ENCODE measurements at regions not wholly inside any gene's neighbourhood (a gene's known extent, or its start where the extent isn't known, plus 50 kb on each side); places are given as distances from the start of the nearest gene placed in this dataset.

DNA sequence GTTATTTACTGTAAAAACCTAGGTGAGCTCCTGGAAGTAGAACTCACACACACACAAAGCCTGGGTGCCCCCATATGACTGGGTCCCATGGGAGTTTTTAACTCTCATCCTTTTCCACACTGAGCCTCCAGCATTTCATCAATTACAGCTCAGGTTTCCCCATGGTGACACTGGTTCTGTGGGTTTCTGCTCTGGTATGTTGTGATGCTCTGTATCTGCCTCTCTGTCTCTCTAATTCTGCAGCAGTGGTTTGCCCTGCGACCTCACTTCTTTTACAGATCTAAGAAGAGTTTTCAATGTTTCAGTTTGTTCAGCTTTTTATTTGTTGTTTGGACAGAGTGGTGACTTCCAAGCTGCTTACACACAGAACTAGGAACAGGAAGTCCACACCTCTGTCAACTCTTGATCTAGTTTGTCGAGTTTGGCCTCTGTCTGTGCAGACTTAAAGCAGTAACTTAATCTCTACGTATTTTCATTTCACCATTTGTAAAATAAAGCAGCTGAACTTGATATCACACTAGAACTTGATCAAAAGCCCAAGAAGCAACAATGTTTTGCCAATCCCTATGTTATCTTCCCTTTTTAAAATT, 554.3 kb downstream of the EPHA7 start:
- Histone ChIP-seq H3K79me2 (no peaks in the 10 kb centered on the region), H3K9me3 (ENCODE audit: low read depth) (no peaks in the 10 kb centered on the region), H3K27ac (no peak overlapping the region), H3K4me3 (no peak overlapping the region), H3K9me2 (replicated peaks; ENCODE audit: insufficient read depth) (no peaks in the 10 kb centered on the region), H2AFZ (no peak overlapping the region), H3K36me3 (replicated peaks; ENCODE audit: insufficient read depth, low read depth) (no peaks in the 10 kb centered on the region), H3K27me3 (no peaks in the 10 kb centered on the region), H4K20me1 (ENCODE audit: insufficient read depth, poor library complexity, severe bottlenecking) (no peaks in the 10 kb centered on the region), H3K4me2 (no peak overlapping the region), H3K4me1 (ENCODE audit: insufficient read depth) (no peaks in the 10 kb centered on the region)
- TF ChIP-seq EZH2 (IDR thresholded peaks at IDR 0.05; ENCODE audit: borderline replicate concordance) (no peak), CTCF (IDR thresholded peaks at IDR 0.05; ENCODE audit: poor library complexity) (no peak), EZH2phosphoT487 (IDR thresholded peaks at IDR 0.05; ENCODE audit: low read depth, severe bottlenecking, unreplicated experiment) (no peak)
- WGBS (ENCODE audit: low lambda C conversion rate, missing lambda C conversion rate): 64% methylated on average over 3 of the region's 3 CpGs
- no peak for DNase-seq (ENCODE audit: low spot score)

DNA sequence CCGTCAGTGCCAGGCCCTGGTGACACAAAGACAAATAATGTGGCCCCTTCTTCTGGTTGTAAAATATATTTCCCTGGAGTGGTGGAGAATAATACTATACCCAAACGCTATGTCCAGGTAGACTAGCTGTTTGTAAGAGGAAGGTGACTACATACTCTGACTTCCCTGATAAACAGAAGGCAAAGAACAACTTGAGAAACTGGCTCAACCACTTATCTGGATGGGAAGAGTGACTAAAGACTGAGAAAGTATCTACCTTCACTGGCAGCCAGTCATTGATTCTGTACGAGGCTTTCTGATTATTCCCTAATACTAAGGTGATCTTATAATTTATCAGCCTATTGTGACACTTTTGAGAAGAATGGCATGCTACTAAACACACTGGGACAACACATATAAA, 569.7 kb downstream of the EPHA7 start:
- no peak overlapping the region for H2AFZ ChIP-seq
- H3K27ac ChIP-seq: no peak overlapping the region
- no peaks in the 10 kb centered on the region for H3K4me1 ChIP-seq (ENCODE audit: insufficient read depth)
- no peak overlapping the region for H3K4me2 ChIP-seq
- H3K9me2 ChIP-seq (replicated peaks; ENCODE audit: insufficient read depth): no peaks in the 10 kb centered on the region
- H3K27me3 ChIP-seq: no peaks in the 10 kb centered on the region
- no peaks in the 10 kb centered on the region for H3K79me2 ChIP-seq
- H3K36me3 ChIP-seq (replicated peaks; ENCODE audit: insufficient read depth, low read depth): no peaks in the 10 kb centered on the region
- no peaks in the 10 kb centered on the region for H3K9me3 ChIP-seq (ENCODE audit: low read depth)
- 69% methylated on average over 3 of the region's 3 CpGs for WGBS (ENCODE audit: low lambda C conversion rate, missing lambda C conversion rate)
- no peaks in the 10 kb centered on the region for H4K20me1 ChIP-seq (ENCODE audit: insufficient read depth, poor library complexity, severe bottlenecking)
- TF ChIP-seq CTCF (IDR thresholded peaks at IDR 0.05; ENCODE audit: poor library complexity) (no peak), EZH2phosphoT487 (IDR thresholded peaks at IDR 0.05; ENCODE audit: low read depth, severe bottlenecking, unreplicated experiment) (no peak)
- H3K4me3 ChIP-seq: no peak overlapping the region
- DNase-seq (ENCODE audit: low spot score): peak; percentile 9

GRCh38 chr6:92848901-92849300, 570.5 kb downstream of the EPHA7 start:
- Histone ChIP-seq H4K20me1 (ENCODE audit: insufficient read depth, poor library complexity, severe bottlenecking) (no peaks in the 10 kb centered on the region), H3K79me2 (no peaks in the 10 kb centered on the region), H3K4me3 (no peak overlapping the region), H2AFZ (no peak overlapping the region), H3K4me2 (no peak overlapping the region), H3K4me1 (ENCODE audit: insufficient read depth) (no peaks in the 10 kb centered on the region), H3K36me3 (replicated peaks; ENCODE audit: insufficient read depth, low read depth) (no peaks in the 10 kb centered on the region), H3K27ac (no peak overlapping the region), H3K27me3 (no peaks in the 10 kb centered on the region), H3K9me2 (replicated peaks; ENCODE audit: insufficient read depth) (no peaks in the 10 kb centered on the region), H3K9me3 (ENCODE audit: low read depth) (no peaks in the 10 kb centered on the region)
- TF ChIP-seq EZH2phosphoT487 (IDR thresholded peaks at IDR 0.05; ENCODE audit: low read depth, severe bottlenecking, unreplicated experiment): no peak
- TF ChIP-seq CTCF (IDR thresholded peaks at IDR 0.05; ENCODE audit: poor library complexity): no peak
- TF ChIP-seq EZH2 (IDR thresholded peaks at IDR 0.05; ENCODE audit: borderline replicate concordance): no peak
- DNase-seq (ENCODE audit: low spot score): no peak

DNA sequence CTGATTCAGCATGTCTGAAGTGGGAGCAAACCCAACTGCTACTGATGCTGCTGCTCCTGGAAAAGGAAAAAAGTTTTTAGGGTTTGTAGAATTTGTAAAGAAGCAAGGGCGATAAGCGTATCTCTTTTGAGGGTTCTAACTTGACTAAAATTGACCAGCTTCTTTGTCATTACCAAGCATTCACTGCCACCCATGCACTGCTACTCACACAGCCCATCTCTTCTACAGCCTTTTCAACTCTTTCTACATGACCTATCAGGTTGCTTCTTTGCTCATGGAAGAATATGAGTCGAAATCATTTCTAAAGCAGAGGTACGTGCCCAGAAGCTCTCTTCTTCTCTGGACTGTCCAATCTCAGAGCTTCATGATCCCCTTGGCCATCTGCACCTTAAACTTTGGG, 570.9 kb downstream of the EPHA7 start:
- Histone ChIP-seq H3K4me1 (ENCODE audit: insufficient read depth) (no peaks in the 10 kb centered on the region), H4K20me1 (ENCODE audit: insufficient read depth, poor library complexity, severe bottlenecking) (no peaks in the 10 kb centered on the region), H2AFZ (no peak overlapping the region), H3K4me2 (no peak overlapping the region), H3K27ac (no peak overlapping the region), H3K27me3 (no peaks in the 10 kb centered on the region), H3K9me3 (ENCODE audit: low read depth) (no peaks in the 10 kb centered on the region), H3K9me2 (replicated peaks; ENCODE audit: insufficient read depth) (no peaks in the 10 kb centered on the region), H3K36me3 (replicated peaks; ENCODE audit: insufficient read depth, low read depth) (no peaks in the 10 kb centered on the region), H3K4me3 (no peak overlapping the region), H3K79me2 (no peaks in the 10 kb centered on the region)
- TF ChIP-seq EZH2phosphoT487 (IDR thresholded peaks at IDR 0.05; ENCODE audit: low read depth, severe bottlenecking, unreplicated experiment): no peak
- TF ChIP-seq CTCF (IDR thresholded peaks at IDR 0.05; ENCODE audit: poor library complexity): no peak
- no peak for TF ChIP-seq EZH2 (IDR thresholded peaks at IDR 0.05; ENCODE audit: borderline replicate concordance)
- 85% methylated on average over 4 of the region's 4 CpGs for WGBS (ENCODE audit: low lambda C conversion rate, missing lambda C conversion rate)
- no peak for DNase-seq (ENCODE audit: low spot score)

Measured in hepatocyte (in vitro differentiated cells).